HG03565 (cell line): ENCODE measurements at regions not wholly inside any gene's neighbourhood (a gene's known extent, or its start where the extent isn't known, plus 50 kb on each side); places are given as distances from the start of the nearest gene placed in this dataset.

Experiments
- ATAC-seq: cut with Tn5 transposase; IDR thresholded peaks from one replicate; pipeline ENCODE4 v1.9.1; 2021; ENCODE audit warnings: mild to moderate bottlenecking, moderate library complexity; ENCODE audit not compliant: unreplicated experiment

- no peak for ATAC-seq
Observed at GRCh38 chr5:66459728-66460127, 136.5 kb upstream of the MAST4 start.

DNA sequence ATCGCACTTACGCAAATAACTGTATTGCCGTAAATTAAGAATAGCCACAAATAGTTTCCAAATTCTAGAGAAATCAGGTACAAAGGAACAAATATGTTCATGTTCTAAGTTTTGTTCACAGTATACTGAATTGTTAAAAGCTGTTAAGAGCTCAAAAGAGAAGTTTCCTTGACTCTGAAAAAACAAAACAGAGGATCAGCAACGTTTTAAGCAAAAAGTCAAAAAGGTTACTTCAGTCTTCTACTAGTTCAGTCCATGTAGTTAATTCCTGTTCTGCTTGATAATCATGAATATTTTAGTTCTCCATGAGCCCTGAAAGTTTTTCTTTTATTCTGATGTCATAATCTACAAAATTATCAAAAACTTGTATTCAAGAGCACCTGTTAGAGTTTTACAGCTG lies 128.6 kb upstream of the MAST4 start:
- ATAC-seq, result no peak

GRCh38 chr5:66469684-66470083 lies 126.5 kb upstream of the MAST4 start:
- no peak for ATAC-seq

GRCh38 chr5:66472010-66472409 lies 124.2 kb upstream of the MAST4 start:
- ATAC-seq, result no peak

DNA sequence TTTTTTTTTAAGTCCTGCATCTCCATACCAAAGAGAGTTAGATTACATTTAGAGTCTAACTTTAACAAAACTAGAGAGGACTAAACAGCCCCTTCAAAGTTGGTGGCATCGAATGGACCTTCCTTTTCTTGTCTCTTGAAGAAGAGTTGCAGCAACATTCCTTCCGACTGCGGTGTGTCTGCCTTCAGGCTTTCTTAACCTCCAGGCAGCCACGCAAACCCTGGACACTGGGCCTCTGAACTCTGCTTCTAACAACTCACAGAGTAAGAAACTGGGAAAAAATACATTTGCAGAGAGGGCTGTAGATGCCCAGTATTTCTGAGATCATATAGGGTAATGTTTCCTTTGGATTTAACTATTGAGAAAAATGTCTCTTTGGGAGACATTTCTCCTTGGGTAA lies 120.5 kb upstream of the MAST4 start:
- ATAC-seq, result no peak

- ATAC-seq, result no peak
Observed at GRCh38 chr5:66477596-66477995, 118.6 kb upstream of the MAST4 start.

DNA sequence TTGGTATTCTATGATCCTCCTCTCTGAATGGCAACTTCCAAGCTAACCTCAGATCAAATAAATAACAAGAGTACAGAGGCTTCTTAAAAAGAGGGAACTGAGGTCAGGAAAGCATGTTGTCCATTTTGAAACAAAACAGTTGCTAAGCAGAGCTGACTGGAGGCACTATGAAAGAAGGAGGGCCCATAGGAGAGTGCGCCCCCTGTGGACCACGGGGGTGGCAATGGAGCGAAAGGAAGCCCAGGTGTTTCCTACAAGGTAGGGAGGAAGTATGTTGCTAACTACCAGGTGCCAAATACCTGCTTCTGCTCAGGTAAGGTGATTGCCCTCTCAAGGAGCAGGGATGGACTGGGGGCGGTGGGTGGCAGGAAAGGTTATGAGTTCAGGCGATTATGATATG lies 101.8 kb upstream of the MAST4 start:
- no peak for ATAC-seq

GRCh38 chr5:66498791-66499207 lies 97.4 kb upstream of the MAST4 start:
- no peak for ATAC-seq

DNA sequence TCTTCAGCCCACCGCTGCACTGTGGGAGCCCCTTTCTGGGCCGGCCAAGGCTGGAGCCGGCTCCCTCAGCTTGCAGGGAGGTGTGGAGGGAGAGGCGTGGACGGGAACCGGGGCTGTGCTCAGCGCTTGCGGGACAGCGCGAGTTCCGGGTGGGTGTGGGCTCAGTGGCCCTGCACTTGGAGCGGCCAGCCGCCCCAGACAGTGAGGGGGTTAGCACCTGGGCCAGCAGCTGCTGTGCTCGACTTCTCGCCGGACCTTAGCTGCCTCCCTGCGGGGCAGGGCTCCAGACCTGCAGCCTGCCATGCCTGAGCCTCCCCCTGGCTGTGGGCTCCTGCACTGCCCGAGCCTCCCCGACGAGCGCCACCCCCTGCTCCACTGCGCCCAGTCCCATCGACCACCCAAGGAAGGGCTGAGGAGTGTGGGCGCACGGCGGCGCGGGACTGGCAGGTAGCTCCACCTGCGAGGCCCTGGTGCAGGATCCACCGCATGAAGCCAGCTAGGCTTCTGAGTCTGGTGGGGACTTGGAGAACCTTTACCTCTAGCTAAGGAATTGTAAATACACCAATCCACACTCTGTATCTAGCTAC lies 92.9 kb upstream of the MAST4 start:
- no peak for ATAC-seq

DNA sequence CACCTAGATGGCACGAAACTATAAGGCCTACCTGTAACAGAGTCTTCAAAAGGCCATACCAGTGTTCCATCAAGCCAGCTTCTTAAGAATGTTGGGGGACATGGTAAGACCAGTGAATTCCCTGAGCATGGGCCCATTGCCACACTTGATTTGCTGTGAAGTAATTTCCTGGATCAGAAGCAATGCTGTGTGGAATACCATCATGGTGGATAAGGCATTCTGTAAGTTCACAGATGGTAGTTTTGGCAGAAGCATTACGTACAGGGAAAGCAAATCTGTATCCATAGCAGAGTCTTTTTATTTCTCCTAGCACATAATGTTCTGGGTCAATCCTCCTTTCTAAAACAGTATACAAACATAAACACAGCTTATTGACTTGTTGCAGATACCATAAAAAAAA lies 89.1 kb upstream of the MAST4 start:
- ATAC-seq, result no peak

DNA sequence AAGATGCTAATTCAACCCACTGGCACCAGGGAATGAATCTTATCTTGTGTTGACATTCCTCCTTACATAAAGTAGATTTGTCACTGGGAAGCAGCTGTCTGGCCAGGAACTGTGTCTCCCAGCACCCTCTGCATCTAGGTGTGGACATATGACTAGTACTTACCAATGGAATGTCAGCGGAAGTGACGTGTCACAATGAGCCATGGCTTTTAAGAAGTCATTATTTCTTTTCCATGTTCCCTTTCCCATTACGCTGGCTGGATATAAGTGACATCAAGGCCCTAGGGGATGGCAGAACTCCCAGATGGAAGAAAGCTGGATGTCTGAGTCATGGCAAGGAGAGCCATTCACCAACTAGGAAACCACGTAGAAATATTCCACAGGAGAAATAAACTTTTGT lies 84.7 kb upstream of the MAST4 start:
- ATAC-seq, result no peak

DNA sequence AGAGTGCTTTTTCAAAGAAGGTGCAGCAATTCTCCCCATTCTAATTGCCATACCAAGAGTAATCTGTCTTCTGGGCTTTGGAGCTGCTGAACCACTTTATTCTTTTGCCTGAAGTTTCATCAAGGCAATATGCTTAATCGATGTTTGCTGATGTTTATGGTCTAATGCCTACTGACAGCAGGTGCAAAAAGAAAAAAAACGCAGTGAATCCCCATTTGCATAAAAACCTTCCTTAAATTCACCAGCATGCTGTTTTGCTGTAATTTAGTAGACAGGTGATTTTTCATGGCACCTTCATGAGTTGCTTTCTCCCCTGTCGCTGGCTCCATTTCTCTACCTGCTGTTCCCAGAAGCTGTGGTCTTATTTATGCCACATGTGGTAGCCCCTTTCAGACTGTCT lies 83.1 kb upstream of the MAST4 start:
- no peak for ATAC-seq

DNA sequence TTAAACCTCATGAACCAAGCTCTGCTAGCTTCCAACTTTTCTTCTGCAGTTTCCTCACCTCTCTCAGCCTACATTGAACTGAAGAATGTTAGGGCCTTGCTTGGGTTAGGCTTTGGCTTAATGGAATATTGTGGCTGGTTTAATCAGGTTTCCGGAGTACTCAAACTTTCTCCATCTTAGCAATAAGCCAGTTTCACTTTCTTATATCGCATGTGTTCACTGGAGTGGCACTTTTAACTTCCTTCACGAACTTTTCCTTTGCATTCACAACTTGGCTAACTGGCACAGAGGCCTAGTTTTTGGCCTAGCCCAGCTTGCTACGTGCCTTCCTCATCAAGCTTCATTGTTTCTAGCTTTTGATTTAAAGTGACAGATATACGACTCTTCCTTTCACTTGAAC lies 81.0 kb upstream of the MAST4 start:
- ATAC-seq, result no peak

DNA sequence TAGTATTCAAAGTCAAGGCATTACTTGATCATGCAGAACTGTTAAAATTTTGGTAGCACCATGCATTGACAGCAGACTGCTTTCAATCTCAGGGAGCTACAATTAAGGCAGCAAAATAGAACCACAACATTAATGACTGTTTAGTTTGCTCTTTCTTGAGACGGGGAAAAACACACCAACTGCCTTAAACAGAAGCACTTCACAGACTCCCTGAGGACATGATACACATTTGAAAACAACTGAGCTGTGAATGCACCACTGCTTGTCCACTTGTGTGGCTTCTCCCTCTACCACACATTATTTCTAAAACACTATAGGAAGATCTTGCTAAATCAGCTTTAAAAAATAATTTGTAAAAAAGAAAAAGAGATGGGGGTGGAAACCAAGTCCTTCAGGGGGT lies 79.6 kb upstream of the MAST4 start:
- no peak for ATAC-seq

GRCh38 chr5:66517351-66517750 lies 78.8 kb upstream of the MAST4 start:
- ATAC-seq, result no peak

- no peak for ATAC-seq
Observed at GRCh38 chr5:66518052-66518451, 78.1 kb upstream of the MAST4 start.

DNA sequence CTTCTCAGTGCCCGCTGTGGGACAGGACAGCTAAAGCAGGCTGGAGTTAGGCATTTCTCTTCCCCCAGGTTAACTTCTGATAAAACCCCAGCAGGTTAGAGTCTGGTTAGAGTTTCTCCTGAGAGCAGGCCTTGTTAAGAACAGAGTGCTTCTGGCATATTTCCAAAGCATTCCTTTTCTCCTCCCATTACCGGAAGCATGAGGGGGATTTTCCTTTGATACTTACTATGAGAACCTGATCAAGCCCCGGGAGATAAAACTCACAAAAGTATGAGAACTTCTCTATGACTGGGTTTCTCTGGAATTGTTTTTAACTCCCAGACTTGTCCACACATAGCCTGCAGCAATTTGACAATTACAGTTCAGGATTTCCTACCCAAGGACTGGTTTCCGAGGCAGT lies 77.4 kb upstream of the MAST4 start:
- no peak for ATAC-seq

- ATAC-seq, result no peak
Observed at GRCh38 chr5:66519626-66520025, 76.6 kb upstream of the MAST4 start.

DNA sequence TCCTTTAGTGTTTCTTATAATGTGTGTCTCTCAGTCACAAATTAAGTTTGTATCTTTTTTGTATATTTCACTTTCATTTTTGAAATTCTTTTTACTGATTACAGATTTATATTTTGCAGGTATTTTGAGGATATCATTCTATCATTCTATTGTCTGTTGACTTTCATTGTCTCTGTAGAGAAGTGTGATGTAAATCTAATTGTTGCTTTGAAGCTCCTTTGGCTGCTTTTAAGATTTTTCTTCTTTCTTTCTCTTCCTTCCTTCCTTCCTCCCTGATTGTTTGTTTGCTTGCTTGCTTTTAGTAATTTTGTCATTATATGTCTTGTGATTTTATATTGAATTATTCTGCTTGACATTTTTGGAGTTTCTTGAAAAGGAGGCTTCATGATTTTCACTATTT lies 75.3 kb upstream of the MAST4 start:
- no peak for ATAC-seq

DNA sequence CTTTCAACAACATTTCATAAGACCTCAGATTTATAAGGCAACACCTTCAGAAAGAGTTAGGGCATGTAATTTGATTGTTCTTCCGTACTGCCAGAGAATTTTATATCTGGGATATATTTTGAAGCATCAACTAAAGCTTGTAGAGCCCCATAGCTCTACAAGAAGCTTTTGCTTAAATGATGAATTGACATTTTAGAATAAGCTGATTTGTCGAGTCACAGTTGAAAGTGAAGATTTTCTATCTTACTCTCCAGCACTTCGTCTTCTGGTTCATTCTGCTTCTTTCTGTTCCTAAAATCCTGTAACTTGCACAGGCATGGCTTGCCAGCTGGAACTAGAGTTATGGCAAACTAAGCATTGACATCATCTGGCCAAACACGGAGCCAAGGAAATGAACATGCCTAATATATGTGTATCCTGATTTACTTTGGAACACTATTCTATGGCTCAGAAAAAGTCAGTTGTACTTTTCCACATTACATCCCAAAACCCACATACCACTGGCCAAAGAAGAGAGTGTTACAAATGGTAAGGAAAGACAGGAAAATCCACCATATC lies 68.6 kb upstream of the MAST4 start:
- ATAC-seq, result no peak

DNA sequence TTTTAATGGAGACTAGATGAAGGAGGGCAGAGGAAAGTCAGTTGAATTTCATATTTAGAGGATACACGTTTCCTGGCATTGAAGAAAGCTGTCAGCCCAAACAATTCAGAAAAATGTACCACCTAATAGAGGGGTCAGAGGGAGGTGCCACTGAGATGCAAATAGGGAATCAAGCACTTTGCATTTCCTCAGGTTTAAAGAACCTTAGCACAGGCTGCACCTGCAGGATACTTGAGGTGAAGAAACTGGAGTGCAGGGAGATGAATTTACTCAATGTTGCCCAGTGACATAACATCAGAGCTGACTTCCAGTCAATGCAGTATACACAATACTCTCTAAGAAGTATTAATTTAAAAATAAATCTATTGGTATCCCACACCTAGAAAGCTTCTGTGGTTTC lies 67.0 kb upstream of the MAST4 start:
- ATAC-seq, result no peak

- ATAC-seq, result no peak
Observed at GRCh38 chr5:66529704-66530103, 66.5 kb upstream of the MAST4 start.

- no peak for ATAC-seq
Observed at GRCh38 chr5:66538126-66538525, 58.1 kb upstream of the MAST4 start.
